ENCODE measurements at regions not wholly inside any gene's neighbourhood (a gene's known extent, or its start where the extent isn't known, plus 50 kb on each side); places are given as distances from the start of the nearest gene placed in this dataset.
"Not testable (repeated sequence)": the region's sequence is repeated elsewhere in the genome, so short reads cannot be mapped to it uniquely, and the experiment has no call there.

- no peak for DNase-seq (ENCODE audit: low read depth, low spot score)
- H3K27ac ChIP-seq, result no peak overlapping the region
Observed at GRCh38 chr3:13198264-13198879, 125.1 kb upstream of the IQSEC1 start.

GRCh38 chr3:13197795-13198194 is 124.6 kb upstream of the IQSEC1 start:
- H3K27ac ChIP-seq, result no peak overlapping the region
- no peak for DNase-seq (ENCODE audit: low read depth, low spot score)

GRCh38 chr3:13197281-13197680 is 124.1 kb upstream of the IQSEC1 start:
- no peak for DNase-seq (ENCODE audit: low read depth, low spot score)
- no peak overlapping the region for H3K27ac ChIP-seq

GRCh38 chr3:13195374-13195773 is 122.1 kb upstream of the IQSEC1 start:
- H3K27ac ChIP-seq, result no peak overlapping the region
- DNase-seq (ENCODE audit: low read depth, low spot score), result no peak

GRCh38 chr3:13194285-13195209 is 121.3 kb upstream of the IQSEC1 start:
- H3K27ac ChIP-seq, result no peak overlapping the region
- no peak for DNase-seq (ENCODE audit: low read depth, low spot score)

GRCh38 chr3:13193320-13194284 is 120.4 kb upstream of the IQSEC1 start:
- H3K27ac ChIP-seq, result no peak overlapping the region
- DNase-seq (ENCODE audit: low read depth, low spot score), result no peak

GRCh38 chr3:13192471-13193213 is 119.4 kb upstream of the IQSEC1 start:
- DNase-seq (ENCODE audit: low read depth, low spot score), result no peak
- no peak overlapping the region for H3K27ac ChIP-seq

GRCh38 chr3:13191016-13191415 is 117.8 kb upstream of the IQSEC1 start:
- no peak overlapping the region for H3K27ac ChIP-seq
- no peak for DNase-seq (ENCODE audit: low read depth, low spot score)

GRCh38 chr3:13190378-13190765 is 117.1 kb upstream of the IQSEC1 start:
- DNase-seq (ENCODE audit: low read depth, low spot score), result no peak
- no peak overlapping the region for H3K27ac ChIP-seq

- H3K27ac ChIP-seq, result no peak overlapping the region
- no peak for DNase-seq (ENCODE audit: low read depth, low spot score)
Observed at GRCh38 chr3:13189639-13190377, 116.6 kb upstream of the IQSEC1 start.

GRCh38 chr3:13188975-13189374 is 115.7 kb upstream of the IQSEC1 start:
- no peak for DNase-seq (ENCODE audit: low read depth, low spot score)
- no peak overlapping the region for H3K27ac ChIP-seq

GRCh38 chr3:13188181-13188779 is 115.1 kb upstream of the IQSEC1 start:
- no peak for DNase-seq (ENCODE audit: low read depth, low spot score)
- H3K27ac ChIP-seq, result no peak overlapping the region

- no peak for DNase-seq (ENCODE audit: low read depth, low spot score)
Observed at GRCh38 chr3:13187593-13187992, 114.4 kb upstream of the IQSEC1 start.

GRCh38 chr3:13186435-13186815 is 113.2 kb upstream of the IQSEC1 start:
- H3K27ac ChIP-seq, result no peak overlapping the region
- no peak for DNase-seq (ENCODE audit: low read depth, low spot score)

More at GRCh38 chr3:13187593-13187992, 114.4 kb upstream of the IQSEC1 start:
- no peak overlapping the region for H3K27ac ChIP-seq

- H3K27ac ChIP-seq, result no peak overlapping the region
- DNase-seq (ENCODE audit: low read depth, low spot score), result no peak
Observed at GRCh38 chr3:13185737-13186434, 112.7 kb upstream of the IQSEC1 start.

- not testable (repeated sequence) for DNase-seq (ENCODE audit: low read depth, low spot score); H3K27ac ChIP-seq
Observed at GRCh38 chr3:13179582-13180210, 106.5 kb upstream of the IQSEC1 start.

GRCh38 chr3:13179181-13179580 is 106.0 kb upstream of the IQSEC1 start:
- H3K27ac ChIP-seq, result no peak overlapping the region
- no peak for DNase-seq (ENCODE audit: low read depth, low spot score)

GRCh38 chr3:13178107-13178506 is 104.9 kb upstream of the IQSEC1 start:
- H3K27ac ChIP-seq, result no peak overlapping the region

More at GRCh38 chr3:13178107-13178506, 104.9 kb upstream of the IQSEC1 start:
- no peak for DNase-seq (ENCODE audit: low read depth, low spot score)

Data from epithelial cell of prostate (primary cell).